Neural progenitor cell (in vitro differentiated cells): ENCODE measurements at regions not wholly inside any gene's neighbourhood (a gene's known extent, or its start where the extent isn't known, plus 50 kb on each side); places are given as distances from the start of the nearest gene placed in this dataset.

Experiments
- EZH2 ChIP-seq: fragments of 200-600 bp; sonication (generic); IDR thresholded peaks from 2 replicates; pipeline ENCODE4 v1.6.1; 2017; ENCODE audit warnings: antibody characterized with exemption, mild to moderate bottlenecking, moderate library complexity
- TF ChIP-seq, protein P1 (sequence below): fragments of 200-600 bp; sonication (generic); IDR thresholded peaks from 2 replicates; pipeline ENCODE4 v1.5.1; 2017; ENCODE audit warnings: antibody characterized with exemption, mild to moderate bottlenecking

DNA sequence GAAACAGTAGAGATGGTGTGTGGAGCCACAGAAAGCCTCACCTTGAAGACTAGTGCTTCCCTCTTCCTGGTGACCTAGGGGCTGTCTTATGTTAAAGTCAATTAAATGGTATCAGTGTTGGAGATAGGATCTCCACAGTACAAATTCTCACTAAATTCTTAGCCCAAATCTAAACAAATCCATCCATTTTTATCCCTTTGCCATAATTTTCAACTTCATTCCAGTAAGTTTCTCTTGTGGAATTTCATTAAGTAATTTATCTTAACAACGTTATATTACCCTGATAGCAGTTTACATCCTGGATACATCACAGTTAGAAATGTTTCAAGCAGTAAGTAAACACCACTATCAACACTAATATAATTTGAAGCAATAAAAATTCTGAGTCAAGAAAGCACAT is 989.4 kb upstream of the NXPH2 start:
- TF ChIP-seq, protein P1, sequence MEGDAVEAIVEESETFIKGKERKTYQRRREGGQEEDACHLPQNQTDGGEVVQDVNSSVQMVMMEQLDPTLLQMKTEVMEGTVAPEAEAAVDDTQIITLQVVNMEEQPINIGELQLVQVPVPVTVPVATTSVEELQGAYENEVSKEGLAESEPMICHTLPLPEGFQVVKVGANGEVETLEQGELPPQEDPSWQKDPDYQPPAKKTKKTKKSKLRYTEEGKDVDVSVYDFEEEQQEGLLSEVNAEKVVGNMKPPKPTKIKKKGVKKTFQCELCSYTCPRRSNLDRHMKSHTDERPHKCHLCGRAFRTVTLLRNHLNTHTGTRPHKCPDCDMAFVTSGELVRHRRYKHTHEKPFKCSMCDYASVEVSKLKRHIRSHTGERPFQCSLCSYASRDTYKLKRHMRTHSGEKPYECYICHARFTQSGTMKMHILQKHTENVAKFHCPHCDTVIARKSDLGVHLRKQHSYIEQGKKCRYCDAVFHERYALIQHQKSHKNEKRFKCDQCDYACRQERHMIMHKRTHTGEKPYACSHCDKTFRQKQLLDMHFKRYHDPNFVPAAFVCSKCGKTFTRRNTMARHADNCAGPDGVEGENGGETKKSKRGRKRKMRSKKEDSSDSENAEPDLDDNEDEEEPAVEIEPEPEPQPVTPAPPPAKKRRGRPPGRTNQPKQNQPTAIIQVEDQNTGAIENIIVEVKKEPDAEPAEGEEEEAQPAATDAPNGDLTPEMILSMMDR = no peak
- TF ChIP-seq EZH2 = no peak
